Coronary artery (tissue), 2 donors: ENCODE measurements at regions not wholly inside any gene's neighbourhood (a gene's known extent, or its start where the extent isn't known, plus 50 kb on each side); places are given as distances from the start of the nearest gene placed in this dataset.

Source experiments
- DNase-seq: peaks from one replicate; pipeline ENCODE4 v3.0.0-alpha.2; 2017; ENCODE audit warnings: low spot score
- H3K27ac ChIP-seq, 2 donors: fragments of 200-600 bp; sonication (generic); one replicate each; pipeline ENCODE4 v1.5.1; 2016 to 2019
- H3K4me3 ChIP-seq: fragments of 200-600 bp; sonication (generic); 2 replicates; pipeline ENCODE4 v1.5.1; 2016; ENCODE audit warnings: mild to moderate bottlenecking, moderate library complexity
- TF ChIP-seq, protein P1 (sequence below): fragments of 200-600 bp; sonication (generic); IDR thresholded peaks from one replicate; pipeline ENCODE4 v1.5.1; 2019; ENCODE audit warnings: antibody characterized with exemption

GRCh38 chr5:116652196-116652729 is 77.6 kb upstream of the SEMA6A start:
- no peak overlapping the region for H3K4me3 ChIP-seq
- DNase-seq, result no peak

DNA sequence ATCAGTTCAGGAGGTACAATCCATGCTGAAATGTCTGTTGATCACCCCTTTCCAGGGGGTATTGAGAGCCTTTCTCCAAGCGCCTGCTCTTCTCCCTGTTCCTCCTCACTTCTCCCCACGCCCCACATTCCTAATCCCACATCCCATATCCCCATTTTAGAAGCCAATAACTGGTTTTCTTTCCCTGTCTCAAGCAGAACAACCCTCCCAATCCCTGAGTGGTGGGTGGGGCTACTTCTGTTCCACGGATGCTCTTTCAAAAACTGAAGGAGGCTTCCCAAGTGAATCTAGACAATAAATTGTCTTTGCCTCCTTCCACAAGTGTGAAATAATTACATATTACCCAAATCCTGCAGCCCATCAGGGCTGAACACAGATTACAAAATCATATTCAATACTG is 77.0 kb upstream of the SEMA6A start:
- TF ChIP-seq, protein P1, sequence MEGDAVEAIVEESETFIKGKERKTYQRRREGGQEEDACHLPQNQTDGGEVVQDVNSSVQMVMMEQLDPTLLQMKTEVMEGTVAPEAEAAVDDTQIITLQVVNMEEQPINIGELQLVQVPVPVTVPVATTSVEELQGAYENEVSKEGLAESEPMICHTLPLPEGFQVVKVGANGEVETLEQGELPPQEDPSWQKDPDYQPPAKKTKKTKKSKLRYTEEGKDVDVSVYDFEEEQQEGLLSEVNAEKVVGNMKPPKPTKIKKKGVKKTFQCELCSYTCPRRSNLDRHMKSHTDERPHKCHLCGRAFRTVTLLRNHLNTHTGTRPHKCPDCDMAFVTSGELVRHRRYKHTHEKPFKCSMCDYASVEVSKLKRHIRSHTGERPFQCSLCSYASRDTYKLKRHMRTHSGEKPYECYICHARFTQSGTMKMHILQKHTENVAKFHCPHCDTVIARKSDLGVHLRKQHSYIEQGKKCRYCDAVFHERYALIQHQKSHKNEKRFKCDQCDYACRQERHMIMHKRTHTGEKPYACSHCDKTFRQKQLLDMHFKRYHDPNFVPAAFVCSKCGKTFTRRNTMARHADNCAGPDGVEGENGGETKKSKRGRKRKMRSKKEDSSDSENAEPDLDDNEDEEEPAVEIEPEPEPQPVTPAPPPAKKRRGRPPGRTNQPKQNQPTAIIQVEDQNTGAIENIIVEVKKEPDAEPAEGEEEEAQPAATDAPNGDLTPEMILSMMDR, result no peak
- H3K4me3 ChIP-seq, result no peak overlapping the region
- DNase-seq, result no peak
- H3K27ac ChIP-seq, result no peak overlapping the region

More at GRCh38 chr5:116652196-116652729, 77.6 kb upstream of the SEMA6A start:
- H3K27ac ChIP-seq, result no peak overlapping the region
- TF ChIP-seq, protein P1, result no peak

GRCh38 chr5:116650964-116651363 is 76.3 kb upstream of the SEMA6A start:
- TF ChIP-seq, protein P1, result no peak

DNA sequence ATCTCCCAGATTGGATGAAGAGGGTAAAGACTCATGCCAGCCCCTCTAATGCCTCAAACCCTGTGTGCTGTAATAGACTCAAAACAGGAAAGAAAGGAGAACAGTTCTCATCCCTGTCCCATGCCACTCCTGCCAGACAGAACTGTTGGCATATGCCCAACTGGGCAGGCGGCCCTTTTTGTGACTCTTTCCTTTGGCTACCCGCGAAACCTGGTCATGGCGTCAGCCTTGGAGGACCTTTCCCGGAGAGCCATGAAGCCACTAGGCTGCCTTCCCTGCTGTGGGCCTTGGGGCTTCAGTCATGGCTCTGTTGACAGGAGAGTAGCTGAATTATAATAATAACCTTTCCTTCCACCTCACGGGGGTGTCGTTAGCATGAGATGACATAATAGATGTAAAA is 75.9 kb upstream of the SEMA6A start:
- TF ChIP-seq, protein P1, result no peak
- Histone ChIP-seq H3K4me3 (no peak overlapping the region), H3K27ac (no peak overlapping the region)
- no peak for DNase-seq

More at GRCh38 chr5:116650964-116651363, 76.3 kb upstream of the SEMA6A start:
- no peak for DNase-seq
- H3K27ac ChIP-seq, result no peak overlapping the region
- H3K4me3 ChIP-seq, result no peak overlapping the region

DNA sequence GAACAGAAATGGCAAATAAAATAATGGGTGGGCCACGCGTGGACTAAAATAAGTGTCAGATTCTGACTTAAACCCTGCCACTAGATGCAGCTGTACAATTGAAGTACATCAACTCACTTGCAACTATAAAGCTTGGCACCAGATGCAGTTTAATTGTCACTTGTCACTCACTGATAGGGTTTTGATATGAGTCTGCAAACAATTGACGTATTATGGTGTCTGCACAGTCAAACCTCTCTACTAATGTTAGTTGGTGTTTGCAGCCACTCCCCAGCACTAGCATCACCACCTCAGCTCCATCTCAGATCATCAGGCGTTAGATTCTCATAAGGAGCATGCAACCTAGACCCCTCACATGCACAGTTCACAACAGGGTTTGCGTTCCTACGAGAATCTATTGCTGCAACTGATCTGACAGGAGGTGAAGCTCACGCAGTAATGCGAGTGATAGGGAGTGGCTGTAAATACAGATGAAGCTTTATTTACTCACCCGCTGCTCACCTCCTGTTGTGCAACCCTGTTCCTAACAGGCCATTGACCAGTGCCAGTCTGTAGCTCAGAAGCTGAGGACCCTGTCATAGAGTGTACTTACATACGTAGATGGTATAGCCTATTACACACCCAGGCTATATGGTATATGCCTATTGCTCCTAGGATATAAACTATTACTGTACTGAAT is 72.1 kb upstream of the SEMA6A start:
- DNase-seq, result no peak
- no peak overlapping the region for H3K27ac ChIP-seq
- no peak overlapping the region for H3K4me3 ChIP-seq
- TF ChIP-seq, protein P1, result no peak

DNA sequence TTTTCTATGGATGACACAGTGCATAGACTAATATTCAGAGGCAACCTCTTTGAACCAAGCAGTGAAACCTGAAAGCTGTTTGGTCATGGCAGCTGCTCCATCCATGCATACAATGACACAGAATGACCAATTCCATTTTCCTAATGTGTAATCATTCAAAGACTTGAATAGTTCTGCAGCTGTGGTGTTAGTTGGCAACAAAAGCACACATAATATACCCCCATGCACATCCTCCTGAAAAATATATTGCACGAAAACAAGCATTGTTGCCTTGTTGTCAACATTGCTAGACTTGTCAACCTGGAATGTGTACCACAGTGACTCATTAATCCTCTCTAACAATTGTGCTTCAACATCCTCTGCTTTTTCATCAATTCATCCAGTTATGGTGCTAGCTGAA is 71.0 kb upstream of the SEMA6A start:
- no peak overlapping the region for H3K4me3 ChIP-seq
- TF ChIP-seq, protein P1, result no peak
- H3K27ac ChIP-seq, result no peak overlapping the region
- no peak for DNase-seq

- H3K4me3 ChIP-seq, result no peak overlapping the region
- H3K27ac ChIP-seq, result no peak overlapping the region
- TF ChIP-seq, protein P1, result no peak
- DNase-seq, result no peak
Measured at GRCh38 chr5:116640236-116640635, 65.6 kb upstream of the SEMA6A start.
